Lower leg skin (tissue), 4 donors: ENCODE measurements at regions not wholly inside any gene's neighbourhood (a gene's known extent, or its start where the extent isn't known, plus 50 kb on each side); places are given as distances from the start of the nearest gene placed in this dataset.

ENCODE experiments used
- DNase-seq, 2 donors: peaks; one replicate each; pipeline ENCODE4 v3.0.0-alpha.2; 2019; ENCODE audit warnings: low spot score in 2 of 2
- H3K4me3 ChIP-seq: fragments of 200-600 bp; sonication (generic); 2 replicates; pipeline ENCODE4 v1.5.1; 2017; ENCODE audit warnings: mild to moderate bottlenecking, low read depth; ENCODE audit not compliant: poor library complexity, severe bottlenecking
- POLR2A ChIP-seq, 2 donors: fragments of 450-650 bp; IDR thresholded peaks; one replicate each; pipeline ENCODE4 v1.6.1; 2016 to 2017; ENCODE audit warnings: antibody characterized with exemption in 2 of 2, mild to moderate bottlenecking in 1 of 2, moderate library complexity in 1 of 2
- WGBS, 2 donors: methylation state at CpG; one replicate each; pipeline ENCODE4 v1.1.5; 2018; 5-methylcytosine and 5-hydroxymethylcytosine counted together
- intact Hi-C: fragments of 100-400 bp; cut with DNase I; formaldehyde crosslinking; loops from one replicate; pipeline ENCODE4 v1.15.0; 2023; ENCODE audit warnings: low total_unique reads
- TF ChIP-seq, protein P1 (sequence below), 3 donors: fragments of 450-650 bp; IDR thresholded peaks; one replicate each; pipeline ENCODE4 v1.5.1; 2016; ENCODE audit warnings: antibody characterized with exemption in 3 of 3, mild to moderate bottlenecking in 3 of 3, moderate library complexity in 2 of 3

DNA sequence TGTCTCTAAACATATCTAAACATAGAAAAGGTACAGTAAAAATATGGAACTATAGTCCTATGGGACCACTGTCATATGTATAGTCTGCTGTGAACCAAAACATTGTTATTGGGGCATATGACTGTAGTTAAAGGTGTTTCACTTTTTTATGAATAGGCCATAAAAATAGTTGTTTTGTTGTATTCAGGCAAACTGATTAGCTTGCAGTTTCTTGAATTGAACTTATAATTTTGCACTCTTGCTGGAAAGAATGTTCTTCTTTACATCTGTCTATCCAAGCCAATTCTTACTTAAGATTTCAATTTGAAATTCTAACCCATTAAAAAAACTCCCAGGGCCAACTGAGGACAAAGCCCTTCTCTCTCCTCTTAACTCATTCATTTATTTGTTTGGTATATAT, 234.1 kb downstream of the NOVA1 start:
- TF ChIP-seq, protein P1, sequence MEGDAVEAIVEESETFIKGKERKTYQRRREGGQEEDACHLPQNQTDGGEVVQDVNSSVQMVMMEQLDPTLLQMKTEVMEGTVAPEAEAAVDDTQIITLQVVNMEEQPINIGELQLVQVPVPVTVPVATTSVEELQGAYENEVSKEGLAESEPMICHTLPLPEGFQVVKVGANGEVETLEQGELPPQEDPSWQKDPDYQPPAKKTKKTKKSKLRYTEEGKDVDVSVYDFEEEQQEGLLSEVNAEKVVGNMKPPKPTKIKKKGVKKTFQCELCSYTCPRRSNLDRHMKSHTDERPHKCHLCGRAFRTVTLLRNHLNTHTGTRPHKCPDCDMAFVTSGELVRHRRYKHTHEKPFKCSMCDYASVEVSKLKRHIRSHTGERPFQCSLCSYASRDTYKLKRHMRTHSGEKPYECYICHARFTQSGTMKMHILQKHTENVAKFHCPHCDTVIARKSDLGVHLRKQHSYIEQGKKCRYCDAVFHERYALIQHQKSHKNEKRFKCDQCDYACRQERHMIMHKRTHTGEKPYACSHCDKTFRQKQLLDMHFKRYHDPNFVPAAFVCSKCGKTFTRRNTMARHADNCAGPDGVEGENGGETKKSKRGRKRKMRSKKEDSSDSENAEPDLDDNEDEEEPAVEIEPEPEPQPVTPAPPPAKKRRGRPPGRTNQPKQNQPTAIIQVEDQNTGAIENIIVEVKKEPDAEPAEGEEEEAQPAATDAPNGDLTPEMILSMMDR (IDR thresholded peaks at IDR 0.05), result no peak
- TF ChIP-seq POLR2A (IDR thresholded peaks at IDR 0.05), result no peak
- DNase-seq, result no peak
- no peak overlapping the region for H3K4me3 ChIP-seq
- intact Hi-C loops, result no loop called here

GRCh38 chr14:26344596-26344995, 253.2 kb downstream of the NOVA1 start:
- intact Hi-C loops, result no loop called here
- no peak overlapping the region for H3K4me3 ChIP-seq
- TF ChIP-seq, protein P1 (IDR thresholded peaks at IDR 0.05), result no peak
- TF ChIP-seq POLR2A (IDR thresholded peaks at IDR 0.05), result no peak
- 83 to 87% methylated on average over 4 of the region's 4 CpGs for WGBS, 2 donors
- DNase-seq, result no peak

GRCh38 chr14:26339381-26339780, 258.5 kb downstream of the NOVA1 start:
- WGBS, 2 donors, result 88 to 92% methylated on average over 2 of the region's 2 CpGs
- H3K4me3 ChIP-seq, result no peak overlapping the region
- intact Hi-C loops, result no loop called here
- TF ChIP-seq POLR2A (IDR thresholded peaks at IDR 0.05), result no peak
- TF ChIP-seq, protein P1 (IDR thresholded peaks at IDR 0.05), result no peak
- DNase-seq, result no peak

DNA sequence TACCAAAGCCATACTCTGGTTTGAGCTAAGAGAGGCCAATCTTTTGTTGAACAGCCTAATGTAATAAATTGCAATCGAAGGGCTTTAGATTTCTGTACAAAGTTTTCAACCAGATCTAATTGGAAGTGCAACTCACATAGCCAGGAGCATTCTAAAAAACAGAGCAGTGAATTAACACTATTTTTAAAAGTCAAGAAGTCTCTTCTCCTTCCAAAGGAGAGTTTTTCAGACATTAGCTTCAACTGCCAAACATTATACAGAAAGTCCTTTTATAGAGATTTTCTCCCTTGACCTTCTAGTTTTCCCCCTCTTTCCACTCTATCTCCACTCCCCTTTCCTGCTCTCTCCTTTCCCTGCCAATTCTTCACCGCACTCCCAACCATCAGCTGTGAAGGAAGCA, 259.6 kb downstream of the NOVA1 start:
- DNase-seq, result no peak
- TF ChIP-seq, protein P1 (IDR thresholded peaks at IDR 0.05), result no peak
- no peak for TF ChIP-seq POLR2A (IDR thresholded peaks at IDR 0.05)
- H3K4me3 ChIP-seq, result no peak overlapping the region
- intact Hi-C loops, result no loop called here
- 42 to 43% methylated on average over 2 of the region's 2 CpGs for WGBS, 2 donors

- WGBS, 2 donors, result 63% methylated on average over 3 of the region's 3 CpGs
- H3K4me3 ChIP-seq, result no peak overlapping the region
- TF ChIP-seq, protein P1 (IDR thresholded peaks at IDR 0.05), result no peak
- no peak for TF ChIP-seq POLR2A (IDR thresholded peaks at IDR 0.05)
- intact Hi-C loops, result no loop called here
- DNase-seq, result no peak
Measured at GRCh38 chr14:26334288-26334687, 263.5 kb downstream of the NOVA1 start.

GRCh38 chr14:26332966-26333365, 264.9 kb downstream of the NOVA1 start:
- WGBS, 2 donors, result 71 to 84% methylated on average over 10 to 11 of the region's 11 CpGs
- intact Hi-C loops, result no loop called here
- H3K4me3 ChIP-seq, result no peak overlapping the region
- TF ChIP-seq POLR2A (IDR thresholded peaks at IDR 0.05), result no peak
- TF ChIP-seq, protein P1 (IDR thresholded peaks at IDR 0.05), result no peak
- peak in 1 of 2 donors; percentile 34 for DNase-seq
